HG02938 (cell line): ENCODE measurements at regions not wholly inside any gene's neighbourhood (a gene's known extent, or its start where the extent isn't known, plus 50 kb on each side); places are given as distances from the start of the nearest gene placed in this dataset.

ENCODE experiments used
- ATAC-seq: cut with Tn5 transposase; IDR thresholded peaks from one replicate; pipeline ENCODE4 v1.9.1; 2021; ENCODE audit warnings: mild to moderate bottlenecking, moderate library complexity; ENCODE audit not compliant: unreplicated experiment

GRCh38 chr14:41409806-41410205 is 196.9 kb upstream of the LRFN5 start:
- ATAC-seq: no peak

GRCh38 chr14:41404126-41404525 is 202.6 kb upstream of the LRFN5 start:
- no peak for ATAC-seq

- ATAC-seq: no peak
Observed at GRCh38 chr14:41403360-41403759, 203.3 kb upstream of the LRFN5 start.

- no peak for ATAC-seq
Observed at GRCh38 chr14:41397926-41398325, 208.8 kb upstream of the LRFN5 start.

- ATAC-seq: no peak
Observed at GRCh38 chr14:41393512-41393911, 213.2 kb upstream of the LRFN5 start.

GRCh38 chr14:41392226-41392625 is 214.4 kb upstream of the LRFN5 start:
- no peak for ATAC-seq

- no peak for ATAC-seq
Observed at GRCh38 chr14:41389355-41389754, 217.3 kb upstream of the LRFN5 start.

DNA sequence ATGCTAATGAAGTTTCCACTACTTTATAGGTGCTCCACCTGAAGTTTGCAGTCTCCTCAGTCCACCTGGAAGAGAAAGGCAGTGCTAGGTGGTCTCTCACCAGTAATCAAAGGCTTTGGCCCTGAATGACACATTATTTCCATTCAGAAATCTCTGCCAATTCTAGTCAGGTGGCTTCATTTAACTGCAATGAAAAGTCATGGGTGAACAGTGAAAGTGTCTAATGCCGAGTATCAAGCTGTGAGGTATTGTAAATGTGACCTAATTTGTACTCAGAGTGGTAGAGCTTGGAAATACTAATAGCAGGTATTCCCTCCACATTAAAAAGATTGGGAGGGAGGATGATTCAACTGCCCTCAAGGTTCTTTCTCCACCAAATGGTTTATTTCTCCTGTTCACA is 220.9 kb upstream of the LRFN5 start:
- no peak for ATAC-seq

- ATAC-seq: no peak
Observed at GRCh38 chr14:41380017-41380416, 226.7 kb upstream of the LRFN5 start.

DNA sequence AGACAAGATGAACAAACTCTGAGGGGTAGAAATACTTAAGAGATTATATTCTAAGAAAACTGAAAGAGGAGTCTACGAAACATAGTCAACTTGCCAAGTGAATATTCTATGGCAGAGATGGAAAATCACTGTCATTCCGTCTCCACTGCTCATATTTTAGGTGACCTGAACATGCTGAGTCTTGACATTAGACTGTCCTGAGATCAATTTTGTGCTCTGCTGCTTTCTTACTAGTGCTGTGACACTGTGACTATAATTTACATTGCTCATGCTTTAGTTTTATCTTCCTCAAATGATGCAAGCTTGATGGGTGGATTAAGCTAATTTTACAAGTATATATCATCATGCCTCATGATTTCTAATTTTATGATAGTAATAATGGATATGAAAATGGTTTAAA is 228.2 kb upstream of the LRFN5 start:
- ATAC-seq: no peak

GRCh38 chr14:41377932-41378331 is 228.7 kb upstream of the LRFN5 start:
- ATAC-seq: no peak

DNA sequence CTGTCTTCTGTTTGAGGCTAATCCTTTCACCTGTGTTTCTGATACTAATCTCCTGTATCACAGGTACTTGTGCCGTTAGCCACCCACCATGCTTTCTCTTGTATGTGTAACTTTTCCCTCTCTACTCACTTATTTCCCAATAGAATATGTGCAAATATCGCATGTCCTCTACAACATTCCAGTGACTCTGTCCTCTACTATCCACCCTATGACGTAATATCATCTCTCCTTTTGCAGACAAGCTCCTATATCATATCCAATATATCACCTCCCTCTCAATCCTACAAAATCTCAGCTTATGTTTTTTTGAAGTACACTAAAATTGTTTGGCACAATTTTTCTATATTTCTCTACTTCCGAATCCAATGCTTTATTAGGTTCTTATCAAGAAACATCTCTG is 232.6 kb upstream of the LRFN5 start:
- ATAC-seq: no peak

- no peak for ATAC-seq
Observed at GRCh38 chr14:41362139-41362538, 244.5 kb upstream of the LRFN5 start.

GRCh38 chr14:41360126-41360525 is 246.6 kb upstream of the LRFN5 start:
- no peak for ATAC-seq

- ATAC-seq: no peak
Observed at GRCh38 chr14:41355866-41356265, 250.8 kb upstream of the LRFN5 start.

DNA sequence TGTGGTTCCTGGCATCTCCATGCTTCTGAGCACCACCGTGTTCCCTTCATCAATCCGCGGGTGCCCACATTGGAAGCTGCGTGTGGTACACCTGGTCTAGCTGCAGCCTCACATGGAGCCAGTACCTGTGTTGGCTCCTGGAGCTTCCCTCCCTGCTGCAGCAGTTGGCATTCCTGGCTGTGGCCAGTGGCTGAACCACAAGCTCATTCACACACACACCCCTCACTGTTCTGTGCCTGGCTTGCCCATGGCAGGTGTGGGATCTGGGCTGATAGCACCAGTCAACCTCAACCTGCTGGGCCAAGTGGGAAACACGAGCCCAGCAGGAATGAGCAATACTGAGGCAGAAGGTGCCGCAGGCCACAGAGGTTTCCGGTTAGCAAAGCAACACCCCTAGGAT is 256.2 kb upstream of the LRFN5 start:
- ATAC-seq: no peak

DNA sequence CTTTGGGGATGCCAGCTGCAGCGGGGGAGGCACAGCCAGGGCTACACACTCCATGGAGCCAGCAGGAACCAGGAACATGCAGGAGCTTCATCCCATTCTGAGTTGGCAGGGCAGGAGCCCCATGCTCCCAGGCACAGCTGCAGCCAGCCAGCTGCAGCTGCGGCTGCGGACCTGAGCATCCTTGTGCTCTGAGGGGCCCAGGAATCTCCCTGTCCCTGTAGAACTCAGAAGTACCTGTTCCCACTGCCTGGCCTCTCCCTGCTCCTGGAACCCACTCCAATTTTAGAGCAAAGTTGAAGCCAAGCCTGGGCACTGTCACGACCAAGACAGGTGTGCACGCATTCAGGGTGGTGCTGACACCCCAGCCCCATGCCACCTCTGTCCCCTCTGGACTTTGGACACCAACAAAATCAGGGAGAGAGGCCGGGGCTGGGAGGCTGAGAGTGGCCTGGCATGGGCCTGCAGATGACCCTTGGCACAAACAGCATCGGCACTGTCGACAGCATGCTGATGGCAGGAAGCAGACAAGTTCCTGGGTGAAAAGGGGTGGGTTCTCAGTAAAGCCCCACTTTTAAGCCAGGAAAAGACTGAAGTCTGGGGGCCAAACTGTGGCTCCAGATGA is 257.3 kb upstream of the LRFN5 start:
- ATAC-seq: no peak

DNA sequence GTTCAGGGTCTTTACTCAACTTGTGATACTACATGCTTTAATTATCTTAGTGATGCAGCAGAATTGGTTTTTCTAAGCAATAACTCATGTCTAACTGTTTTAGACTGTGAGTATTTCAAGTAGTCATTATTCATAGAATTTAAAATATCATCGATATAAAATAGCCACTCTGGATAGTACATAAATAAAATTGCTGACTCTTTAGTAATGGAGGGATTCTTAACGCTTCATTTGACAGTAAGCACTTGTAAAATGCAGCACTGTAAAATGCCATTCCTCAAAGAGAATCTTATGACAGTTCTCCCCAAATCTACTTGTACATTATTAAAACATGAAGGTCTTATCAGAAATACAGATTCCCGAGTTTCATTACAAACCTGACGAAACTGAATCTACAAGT is 262.8 kb upstream of the LRFN5 start:
- no peak for ATAC-seq

DNA sequence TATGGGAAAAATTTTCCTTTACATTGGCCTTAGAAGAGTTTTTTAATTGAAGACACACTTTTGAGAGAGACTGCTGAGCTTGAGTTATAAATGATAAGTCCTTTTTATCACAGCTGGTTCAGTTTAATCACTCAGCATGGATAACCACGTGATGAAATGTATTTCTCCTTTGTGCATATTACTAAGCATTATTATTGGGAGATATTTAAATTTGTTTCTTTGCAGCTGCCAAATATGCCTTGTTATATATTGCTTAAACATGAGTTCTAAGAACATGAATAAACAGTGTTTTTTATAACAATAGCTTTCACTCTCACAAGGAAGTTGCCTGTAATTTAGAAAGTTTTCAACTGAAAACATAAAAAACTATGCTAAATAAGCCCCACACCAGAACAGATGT is 293.5 kb upstream of the LRFN5 start:
- no peak for ATAC-seq

DNA sequence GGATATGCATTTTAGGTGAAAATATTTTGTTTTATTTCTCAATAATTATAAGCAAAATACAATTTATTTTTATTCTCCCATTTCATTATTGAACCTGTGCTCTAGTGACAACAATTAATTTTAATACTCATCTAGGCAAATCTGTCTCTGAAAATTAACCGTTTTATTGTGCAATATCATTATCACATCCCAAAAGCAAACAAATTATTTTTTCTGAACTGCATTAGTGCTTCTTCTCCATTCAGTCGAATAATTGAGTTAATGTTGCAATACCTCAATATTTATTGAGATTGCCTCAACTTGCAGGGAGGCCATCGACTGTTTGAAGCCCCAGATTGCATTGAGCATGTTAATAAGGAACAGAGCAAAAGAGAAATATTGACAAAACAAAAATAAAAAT is 303.2 kb upstream of the LRFN5 start:
- no peak for ATAC-seq

DNA sequence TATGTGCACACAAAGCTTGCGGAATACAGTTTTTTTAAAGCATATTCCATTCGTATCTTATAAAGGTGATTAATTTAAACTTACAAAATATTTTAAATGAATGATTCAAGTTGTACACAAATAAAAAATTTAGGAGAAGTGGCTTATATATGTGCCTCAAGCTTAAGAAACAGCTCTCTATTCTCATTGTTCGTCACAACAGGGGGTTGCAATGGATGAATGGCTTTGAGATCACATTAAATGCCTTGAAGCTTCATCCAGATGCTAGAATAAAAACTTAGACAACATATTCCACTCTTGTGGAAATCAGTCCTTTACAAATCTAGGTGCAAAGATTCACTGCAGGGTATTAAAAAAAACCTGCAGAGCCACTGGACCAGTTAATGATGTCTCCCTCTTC is 303.9 kb upstream of the LRFN5 start:
- ATAC-seq: no peak

- no peak for ATAC-seq
Observed at GRCh38 chr14:41299924-41300323, 306.8 kb upstream of the LRFN5 start.

- no peak for ATAC-seq
Observed at GRCh38 chr14:41298328-41298690, 308.4 kb upstream of the LRFN5 start.
